ENCODE measurements at regions not wholly inside any gene's neighbourhood (a gene's known extent, or its start where the extent isn't known, plus 50 kb on each side); places are given as distances from the start of the nearest gene placed in this dataset.
"Not testable (repeated sequence)": the region's sequence is repeated elsewhere in the genome, so short reads cannot be mapped to it uniquely, and the experiment has no call there.

GRCh38 chr1:104331763-104332162 is 582.1 kb downstream of the AMY1C start:
- DNase-seq, result no peak

- DNase-seq, result not testable (repeated sequence)
Observed at GRCh38 chr1:104337927-104338326, 588.2 kb downstream of the AMY1C start.

GRCh38 chr1:104341944-104342343 is 592.2 kb downstream of the AMY1C start:
- no peak for DNase-seq

- no peak for DNase-seq
Observed at GRCh38 chr1:104348277-104348676, 598.6 kb downstream of the AMY1C start.

- no peak for DNase-seq
Observed at GRCh38 chr1:104353580-104353979, 603.9 kb downstream of the AMY1C start.

- DNase-seq, result no peak
Observed at GRCh38 chr1:104358086-104358485, 608.4 kb downstream of the AMY1C start.

- no peak for DNase-seq
Observed at GRCh38 chr1:104358621-104359020, 608.9 kb downstream of the AMY1C start.

GRCh38 chr1:104378414-104378813 is 628.7 kb downstream of the AMY1C start:
- DNase-seq, result no peak

GRCh38 chr1:104380003-104380402 is 630.3 kb downstream of the AMY1C start:
- no peak for DNase-seq

- DNase-seq, result no peak
Observed at GRCh38 chr1:104387716-104388508, 638.2 kb downstream of the AMY1C start.

- no peak for DNase-seq
Observed at GRCh38 chr1:104392552-104392951, 642.9 kb downstream of the AMY1C start.

GRCh38 chr1:104402178-104402577 is 652.5 kb downstream of the AMY1C start:
- no peak for DNase-seq

- DNase-seq, result no peak
Observed at GRCh38 chr1:104403883-104404282, 654.2 kb downstream of the AMY1C start.

- no peak for DNase-seq
Observed at GRCh38 chr1:104406728-104407127, 657.0 kb downstream of the AMY1C start.

GRCh38 chr1:104408268-104408667 is 658.6 kb downstream of the AMY1C start:
- DNase-seq, result peak; percentile 29

GRCh38 chr1:104435255-104435654 is 685.6 kb downstream of the AMY1C start:
- DNase-seq, result no peak

GRCh38 chr1:104440011-104440410 is 690.3 kb downstream of the AMY1C start:
- no peak for DNase-seq

- DNase-seq, result no peak
Observed at GRCh38 chr1:104456724-104457123, 707.0 kb downstream of the AMY1C start.

- DNase-seq, result no peak
Observed at GRCh38 chr1:104459886-104460285, 710.2 kb downstream of the AMY1C start.

GRCh38 chr1:104460880-104461279 is 711.2 kb downstream of the AMY1C start:
- no peak for DNase-seq

GRCh38 chr1:104463126-104463697 is 713.5 kb downstream of the AMY1C start:
- no peak for DNase-seq

GRCh38 chr1:104466068-104466467 is 716.4 kb downstream of the AMY1C start:
- no peak for DNase-seq

GRCh38 chr1:104467590-104467989 is 717.9 kb downstream of the AMY1C start:
- DNase-seq, result no peak

- no peak for DNase-seq
Observed at GRCh38 chr1:104468282-104468681, 718.6 kb downstream of the AMY1C start.

- no peak for DNase-seq
Observed at GRCh38 chr1:104476126-104476525, 726.4 kb downstream of the AMY1C start.
